ENCODE measurements at regions not wholly inside any gene's neighbourhood (a gene's known extent, or its start where the extent isn't known, plus 50 kb on each side); places are given as distances from the start of the nearest gene placed in this dataset.
A peak's percentile ranks its signal among the peaks of the same experiment; 100 is the strongest.
"Not testable (repeated sequence)": the region's sequence is repeated elsewhere in the genome, so short reads cannot be mapped to it uniquely, and the experiment has no call there.

GRCh38 chr9:41352390-41352789 lies 163.3 kb upstream of the ZNG1F start:
- not testable (repeated sequence) for H3K27me3 ChIP-seq (ENCODE audit: insufficient read depth, insufficient read length); H3K9me3 ChIP-seq (ENCODE audit: insufficient read depth, low read length); H3K9ac ChIP-seq (ENCODE audit: insufficient read length, low read depth); H3K4me3 ChIP-seq (ENCODE audit: insufficient read length, low read depth); H3K4me1 ChIP-seq (ENCODE audit: insufficient read depth, insufficient read length); H3K36me3 ChIP-seq (ENCODE audit: insufficient read depth, insufficient read length, low read length); DNase-seq (ENCODE audit: low read depth, low spot score)

DNA sequence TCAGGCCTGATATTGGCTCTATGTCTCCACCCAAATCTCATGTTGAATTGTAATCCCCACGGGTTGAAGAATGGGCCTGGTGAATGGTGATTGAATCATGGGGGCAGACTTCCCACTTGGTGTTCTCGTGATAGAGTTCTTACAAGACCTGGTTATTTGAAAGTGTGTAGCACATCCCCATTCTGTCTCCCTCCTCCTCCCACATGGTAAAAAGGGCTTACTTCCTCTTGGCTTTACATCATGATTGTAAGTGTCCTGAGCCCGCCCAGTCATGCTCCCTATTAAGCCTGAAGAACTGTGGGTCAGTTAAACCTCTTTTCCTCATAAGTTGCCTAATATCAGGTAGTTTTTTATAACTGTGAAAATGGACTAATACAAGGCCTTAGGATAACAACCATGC lies 158.8 kb upstream of the ZNG1F start:
- H3K27me3 ChIP-seq (ENCODE audit: insufficient read depth, insufficient read length); H3K4me3 ChIP-seq (ENCODE audit: insufficient read length, low read depth); H3K4me1 ChIP-seq (ENCODE audit: insufficient read depth, insufficient read length); H3K9me3 ChIP-seq (ENCODE audit: insufficient read depth, low read length); H3K36me3 ChIP-seq (ENCODE audit: insufficient read depth, insufficient read length, low read length); H3K9ac ChIP-seq (ENCODE audit: insufficient read length, low read depth); DNase-seq (ENCODE audit: low read depth, low spot score): not testable (repeated sequence)

GRCh38 chr9:41332562-41332961 lies 143.4 kb upstream of the ZNG1F start:
- H3K4me3 ChIP-seq (ENCODE audit: insufficient read length, low read depth); H3K27me3 ChIP-seq (ENCODE audit: insufficient read depth, insufficient read length); DNase-seq (ENCODE audit: low read depth, low spot score); H3K4me1 ChIP-seq (ENCODE audit: insufficient read depth, insufficient read length); H3K36me3 ChIP-seq (ENCODE audit: insufficient read depth, insufficient read length, low read length); H3K9me3 ChIP-seq (ENCODE audit: insufficient read depth, low read length); H3K9ac ChIP-seq (ENCODE audit: insufficient read length, low read depth): not testable (repeated sequence)

DNA sequence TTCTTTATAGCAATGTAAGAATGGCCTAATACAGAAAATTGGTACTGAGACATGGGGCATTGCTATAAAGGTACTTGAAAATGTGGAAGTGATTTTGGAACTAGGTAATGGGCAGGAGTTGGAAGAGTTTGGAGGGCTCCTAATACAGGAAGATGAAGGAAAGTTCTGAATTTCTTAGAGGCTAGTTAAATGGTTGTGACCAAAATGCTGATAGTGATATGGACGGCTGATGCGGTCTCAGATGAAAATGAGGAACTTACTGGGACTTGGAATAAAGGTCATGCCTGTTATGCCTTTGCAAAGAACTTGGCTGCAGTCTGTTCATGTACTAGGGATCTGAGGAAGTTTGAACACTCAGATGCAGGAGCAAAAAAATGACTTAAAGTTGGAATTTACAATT lies 132.2 kb upstream of the ZNG1F start:
- not testable (repeated sequence) for H3K9me3 ChIP-seq (ENCODE audit: insufficient read depth, low read length); DNase-seq (ENCODE audit: low read depth, low spot score); H3K4me3 ChIP-seq (ENCODE audit: insufficient read length, low read depth)

GRCh38 chr9:41308953-41309352 lies 119.8 kb upstream of the ZNG1F start:
- H3K9ac ChIP-seq (ENCODE audit: insufficient read length, low read depth); DNase-seq (ENCODE audit: low read depth, low spot score); H3K9me3 ChIP-seq (ENCODE audit: insufficient read depth, low read length); H3K4me3 ChIP-seq (ENCODE audit: insufficient read length, low read depth); H3K36me3 ChIP-seq (ENCODE audit: insufficient read depth, insufficient read length, low read length); H3K4me1 ChIP-seq (ENCODE audit: insufficient read depth, insufficient read length); H3K27me3 ChIP-seq (ENCODE audit: insufficient read depth, insufficient read length): not testable (repeated sequence)

More for the DNA sequence above, 132.2 kb upstream of the ZNG1F start:
- H3K4me1 ChIP-seq (ENCODE audit: insufficient read depth, insufficient read length); H3K9ac ChIP-seq (ENCODE audit: insufficient read length, low read depth); H3K36me3 ChIP-seq (ENCODE audit: insufficient read depth, insufficient read length, low read length); H3K27me3 ChIP-seq (ENCODE audit: insufficient read depth, insufficient read length): not testable (repeated sequence)

- not testable (repeated sequence) for H3K9ac ChIP-seq (ENCODE audit: insufficient read length, low read depth); H3K4me1 ChIP-seq (ENCODE audit: insufficient read depth, insufficient read length); H3K4me3 ChIP-seq (ENCODE audit: insufficient read length, low read depth); H3K36me3 ChIP-seq (ENCODE audit: insufficient read depth, insufficient read length, low read length); H3K27me3 ChIP-seq (ENCODE audit: insufficient read depth, insufficient read length); DNase-seq (ENCODE audit: low read depth, low spot score); H3K9me3 ChIP-seq (ENCODE audit: insufficient read depth, low read length)
Measured at GRCh38 chr9:41285744-41286143, 96.6 kb upstream of the ZNG1F start.

- not testable (repeated sequence) for H3K27me3 ChIP-seq (ENCODE audit: insufficient read depth, insufficient read length); H3K9me3 ChIP-seq (ENCODE audit: insufficient read depth, low read length); H3K4me1 ChIP-seq (ENCODE audit: insufficient read depth, insufficient read length); DNase-seq (ENCODE audit: low read depth, low spot score); H3K4me3 ChIP-seq (ENCODE audit: insufficient read length, low read depth); H3K9ac ChIP-seq (ENCODE audit: insufficient read length, low read depth); H3K36me3 ChIP-seq (ENCODE audit: insufficient read depth, insufficient read length, low read length)
Measured at GRCh38 chr9:41280299-41281238, 91.5 kb upstream of the ZNG1F start.

DNA sequence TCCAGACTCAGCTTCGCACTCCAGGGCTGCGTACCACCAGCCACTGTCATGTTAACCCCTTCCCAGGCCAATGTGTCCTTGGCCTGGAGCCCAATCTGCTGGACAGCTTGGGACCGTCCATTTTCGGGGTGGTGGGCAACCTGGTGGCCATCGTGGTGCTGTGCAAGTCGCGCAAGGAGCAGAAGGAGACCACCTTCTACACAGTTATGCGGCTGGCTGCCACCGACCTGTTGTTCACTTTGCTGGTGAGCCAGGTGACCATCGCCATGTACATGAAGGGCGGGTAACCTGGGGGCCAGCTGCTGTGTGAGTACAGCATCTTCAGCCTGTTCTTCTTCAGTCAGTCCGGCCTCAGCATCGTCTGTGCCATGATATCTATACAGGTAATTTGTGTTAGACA lies 90.3 kb upstream of the ZNG1F start:
- not testable (repeated sequence) for H3K4me1 ChIP-seq (ENCODE audit: insufficient read depth, insufficient read length); H3K4me3 ChIP-seq (ENCODE audit: insufficient read length, low read depth); DNase-seq (ENCODE audit: low read depth, low spot score); H3K9me3 ChIP-seq (ENCODE audit: insufficient read depth, low read length); H3K27me3 ChIP-seq (ENCODE audit: insufficient read depth, insufficient read length); H3K9ac ChIP-seq (ENCODE audit: insufficient read length, low read depth); H3K36me3 ChIP-seq (ENCODE audit: insufficient read depth, insufficient read length, low read length)

- not testable (repeated sequence) for H3K9me3 ChIP-seq (ENCODE audit: insufficient read depth, low read length); H3K36me3 ChIP-seq (ENCODE audit: insufficient read depth, insufficient read length, low read length); DNase-seq (ENCODE audit: low read depth, low spot score); H3K9ac ChIP-seq (ENCODE audit: insufficient read length, low read depth); H3K4me3 ChIP-seq (ENCODE audit: insufficient read length, low read depth); H3K4me1 ChIP-seq (ENCODE audit: insufficient read depth, insufficient read length); H3K27me3 ChIP-seq (ENCODE audit: insufficient read depth, insufficient read length)
Measured at GRCh38 chr9:41279033-41279432, 89.9 kb upstream of the ZNG1F start.

GRCh38 chr9:41273549-41274267 lies 84.6 kb upstream of the ZNG1F start:
- H3K9me3 ChIP-seq (ENCODE audit: insufficient read depth, low read length); H3K36me3 ChIP-seq (ENCODE audit: insufficient read depth, insufficient read length, low read length); H3K4me1 ChIP-seq (ENCODE audit: insufficient read depth, insufficient read length): not testable (repeated sequence)
- Histone ChIP-seq H3K27me3 (ENCODE audit: insufficient read depth, insufficient read length) (peaks cover 17% of the 10 kb centered on the region), H3K4me3 (ENCODE audit: insufficient read length, low read depth) (peak overlapping the region; percentile 46), H3K9ac (ENCODE audit: insufficient read length, low read depth) (peak overlapping the region; percentile 74)
- peak; percentile 54 for DNase-seq (ENCODE audit: low read depth, low spot score)

DNA sequence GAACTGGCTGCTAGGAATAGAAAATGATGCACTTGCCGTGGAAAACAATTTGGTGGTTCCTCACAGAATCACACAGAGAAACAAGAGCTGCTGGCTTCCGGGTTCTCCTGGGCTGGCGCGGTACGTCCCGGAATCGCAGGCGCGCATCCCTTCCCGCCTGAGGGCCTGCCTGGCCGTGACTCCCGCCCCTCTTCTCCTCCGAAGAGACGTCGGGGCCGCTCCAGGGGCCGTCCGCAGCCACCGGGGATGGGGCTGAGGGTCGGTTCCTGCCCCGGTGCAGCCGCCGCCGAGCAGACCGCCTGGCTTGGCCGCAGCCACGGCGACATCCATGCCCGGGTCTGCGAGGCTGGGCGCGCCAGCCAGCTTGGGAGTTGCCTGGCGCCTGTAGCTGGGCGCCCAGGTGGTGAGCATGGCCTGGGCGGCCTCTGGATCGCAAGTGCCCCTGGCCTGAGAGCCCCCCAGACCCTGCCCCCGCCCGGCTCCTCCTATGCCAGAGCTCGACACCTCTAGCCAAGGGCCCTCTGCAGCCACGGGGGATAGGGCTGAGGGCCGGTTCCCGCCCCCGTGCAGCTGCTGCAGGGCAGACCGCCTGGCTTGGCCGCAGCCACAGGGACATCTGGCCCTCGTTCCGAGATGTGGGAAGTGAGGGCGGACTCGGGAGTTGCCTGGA lies 83.9 kb upstream of the ZNG1F start:
- H3K9me3 ChIP-seq (ENCODE audit: insufficient read depth, low read length); DNase-seq (ENCODE audit: low read depth, low spot score); H3K36me3 ChIP-seq (ENCODE audit: insufficient read depth, insufficient read length, low read length); H3K4me1 ChIP-seq (ENCODE audit: insufficient read depth, insufficient read length): not testable (repeated sequence)
- Histone ChIP-seq H3K4me3 (ENCODE audit: insufficient read length, low read depth) (peak overlapping the region; percentile 43), H3K27me3 (ENCODE audit: insufficient read depth, insufficient read length) (peaks cover 17% of the 10 kb centered on the region), H3K9ac (ENCODE audit: insufficient read length, low read depth) (peak overlapping the region; percentile 72)

All from NT2/D1 (cell line).